ENCODE measurements at regions not wholly inside any gene's neighbourhood (a gene's known extent, or its start where the extent isn't known, plus 50 kb on each side); places are given as distances from the start of the nearest gene placed in this dataset.

- peak; percentile 59 for DNase-seq
Observed at GRCh38 chr9:88658311-88658822, 123.4 kb downstream of the NXNL2 start.

GRCh38 chr9:88659126-88659525 is 124.1 kb downstream of the NXNL2 start:
- no peak for DNase-seq

GRCh38 chr9:88660611-88661010 is 125.6 kb downstream of the NXNL2 start:
- DNase-seq: peak; percentile 29

GRCh38 chr9:88661759-88662158 is 126.8 kb downstream of the NXNL2 start:
- no peak for DNase-seq

- no peak for DNase-seq
Observed at GRCh38 chr9:88663771-88664419, 128.9 kb downstream of the NXNL2 start.

- no peak for DNase-seq
Observed at GRCh38 chr9:88664773-88665172, 129.8 kb downstream of the NXNL2 start.

GRCh38 chr9:88672874-88673689 is 138.1 kb downstream of the NXNL2 start:
- no peak for DNase-seq

GRCh38 chr9:88673886-88674285 is 138.9 kb downstream of the NXNL2 start:
- DNase-seq: no peak

GRCh38 chr9:88676644-88677043 is 141.7 kb downstream of the NXNL2 start:
- DNase-seq: no peak

- DNase-seq: no peak
Observed at GRCh38 chr9:88678008-88678407, 143.0 kb downstream of the NXNL2 start.

- no peak for DNase-seq
Observed at GRCh38 chr9:88678431-88678830, 143.5 kb downstream of the NXNL2 start.

GRCh38 chr9:88680041-88680440 is 145.1 kb downstream of the NXNL2 start:
- DNase-seq: no peak

- no peak for DNase-seq
Observed at GRCh38 chr9:88680505-88681160, 145.7 kb downstream of the NXNL2 start.

GRCh38 chr9:88681434-88681833 is 146.5 kb downstream of the NXNL2 start:
- no peak for DNase-seq

GRCh38 chr9:88682431-88682831 is 147.5 kb downstream of the NXNL2 start:
- DNase-seq: no peak

- no peak for DNase-seq
Observed at GRCh38 chr9:88684046-88684445, 149.1 kb downstream of the NXNL2 start.

- no peak for DNase-seq
Observed at GRCh38 chr9:88684845-88685244, 149.9 kb downstream of the NXNL2 start.

GRCh38 chr9:88685966-88686365 is 151.0 kb downstream of the NXNL2 start:
- DNase-seq: no peak

- DNase-seq: no peak
Observed at GRCh38 chr9:88689509-88690298, 154.7 kb downstream of the NXNL2 start.

GRCh38 chr9:88690628-88691027 is 155.7 kb downstream of the NXNL2 start:
- no peak for DNase-seq

GRCh38 chr9:88691091-88691490 is 156.1 kb downstream of the NXNL2 start:
- no peak for DNase-seq

- DNase-seq: no peak
Observed at GRCh38 chr9:88691811-88692210, 156.8 kb downstream of the NXNL2 start.

Measured in left kidney (tissue), 1 donor.